ENCODE measurements at regions not wholly inside any gene's neighbourhood (a gene's known extent, or its start where the extent isn't known, plus 50 kb on each side); places are given as distances from the start of the nearest gene placed in this dataset.

- Histone ChIP-seq H3K27ac (replicated peaks in 1 of 4) (no peak overlapping the region), H3K4me3 (no peak overlapping the region), H3K4me1 (no peaks in the 10 kb centered on the region), H3K9me3 (no peaks in the 10 kb centered on the region), H3K36me3 (no peaks in the 10 kb centered on the region), H3K27me3 (no peaks in the 10 kb centered on the region)
- intact Hi-C loops (cut with DNase I), result no loop called here
- no peak for TF ChIP-seq CTCF (IDR thresholded peaks at IDR 0.05)
- TF ChIP-seq POLR2AphosphoS5 (IDR thresholded peaks at IDR 0.05), result no peak
- TF ChIP-seq EP300 (IDR thresholded peaks at IDR 0.05), result no peak
- TF ChIP-seq POLR2A (IDR thresholded peaks at IDR 0.05; ENCODE audit: low read depth), result no peak
- WGBS, result 82% methylated on average over 3 of the region's 3 CpGs
- no peak for DNase-seq (ENCODE audit: extremely low spot score)
Observed at GRCh38 chr2:44107974-44108373, 60.7 kb upstream of the PPM1B start.

- no peak for DNase-seq (ENCODE audit: extremely low spot score)
- Histone ChIP-seq H3K27ac (replicated peaks in 1 of 4) (no peak overlapping the region), H3K4me1 (no peaks in the 10 kb centered on the region), H3K9me3 (no peaks in the 10 kb centered on the region), H3K27me3 (no peaks in the 10 kb centered on the region), H3K4me3 (no peak overlapping the region), H3K36me3 (no peaks in the 10 kb centered on the region)
- 92% methylated on average over 3 of the region's 3 CpGs for WGBS
- TF ChIP-seq POLR2A (IDR thresholded peaks at IDR 0.05; ENCODE audit: low read depth), result no peak
- no peak for TF ChIP-seq POLR2AphosphoS5 (IDR thresholded peaks at IDR 0.05)
- TF ChIP-seq CTCF (IDR thresholded peaks at IDR 0.05), result no peak
- TF ChIP-seq EP300 (IDR thresholded peaks at IDR 0.05), result no peak
- intact Hi-C loops (cut with DNase I), result no loop called here
Observed at GRCh38 chr2:44109166-44109565, 59.5 kb upstream of the PPM1B start.

DNA sequence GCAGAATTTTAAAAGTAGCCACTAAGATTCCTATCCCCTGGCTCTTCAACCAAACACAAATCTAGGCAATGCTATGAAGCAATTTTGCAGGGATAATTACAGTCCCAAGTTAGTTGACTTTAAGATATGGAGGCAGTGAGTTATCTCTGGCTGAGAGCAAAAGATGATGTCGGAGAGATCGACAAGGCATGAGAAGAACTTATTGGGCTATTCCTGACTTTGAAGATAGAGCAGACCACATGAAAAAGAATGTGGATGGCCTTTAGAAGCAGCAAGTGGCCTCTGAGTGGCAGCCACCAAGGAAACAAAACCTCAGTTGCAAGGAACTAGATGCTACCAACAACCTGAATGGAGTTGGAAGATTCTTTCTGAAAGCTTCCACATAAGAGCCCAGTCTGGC, 58.2 kb upstream of the PPM1B start:
- Histone ChIP-seq H3K27me3 (no peaks in the 10 kb centered on the region), H3K27ac (replicated peaks in 1 of 4) (no peak overlapping the region), H3K9me3 (no peaks in the 10 kb centered on the region), H3K4me3 (no peak overlapping the region), H3K4me1 (no peaks in the 10 kb centered on the region), H3K36me3 (no peaks in the 10 kb centered on the region)
- TF ChIP-seq EP300 (IDR thresholded peaks at IDR 0.05), result no peak
- no peak for TF ChIP-seq POLR2AphosphoS5 (IDR thresholded peaks at IDR 0.05)
- TF ChIP-seq CTCF (IDR thresholded peaks at IDR 0.05), result no peak
- TF ChIP-seq POLR2A (IDR thresholded peaks at IDR 0.05; ENCODE audit: low read depth), result no peak
- no peak for DNase-seq (ENCODE audit: extremely low spot score)
- WGBS, result 55% methylated on average over 2 of the region's 2 CpGs
- intact Hi-C loops (cut with DNase I), result no loop called here

- Histone ChIP-seq H3K27me3 (no peaks in the 10 kb centered on the region), H3K36me3 (no peaks in the 10 kb centered on the region), H3K4me3 (no peak overlapping the region), H3K9me3 (no peaks in the 10 kb centered on the region), H3K4me1 (no peaks in the 10 kb centered on the region), H3K27ac (replicated peaks in 1 of 4) (no peak overlapping the region)
- intact Hi-C loops (cut with DNase I), result no loop called here
- DNase-seq (ENCODE audit: extremely low spot score), result no peak
- TF ChIP-seq EP300 (IDR thresholded peaks at IDR 0.05) (no peak), POLR2AphosphoS5 (IDR thresholded peaks at IDR 0.05) (no peak), CTCF (IDR thresholded peaks at IDR 0.05) (no peak), POLR2A (IDR thresholded peaks at IDR 0.05; ENCODE audit: low read depth) (no peak)
Observed at GRCh38 chr2:44112096-44112495, 56.6 kb upstream of the PPM1B start.

DNA sequence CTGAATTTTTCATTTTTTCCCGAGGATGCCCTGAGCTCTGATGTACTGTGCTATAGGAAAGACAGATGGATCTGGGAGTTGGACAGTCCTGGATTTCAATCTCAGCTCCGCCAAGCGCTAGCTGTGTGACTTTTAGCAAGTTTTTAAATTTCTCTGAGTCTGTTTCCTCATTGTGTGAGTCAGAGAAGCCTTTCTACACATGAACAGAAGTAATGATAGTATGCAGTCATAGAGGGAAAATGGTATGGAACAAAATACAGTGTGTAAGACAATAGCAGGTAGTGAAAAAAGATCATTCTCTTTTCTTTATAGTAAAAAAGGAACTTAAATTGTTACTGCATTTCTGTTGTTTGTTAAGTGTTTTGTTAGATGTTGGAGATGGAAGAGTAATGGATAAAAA, 52.4 kb upstream of the PPM1B start:
- no peak overlapping the region for H3K4me3 ChIP-seq
- no peaks in the 10 kb centered on the region for H3K4me1 ChIP-seq
- TF ChIP-seq POLR2AphosphoS5 (IDR thresholded peaks at IDR 0.05), result no peak
- no peak for TF ChIP-seq EP300 (IDR thresholded peaks at IDR 0.05)
- TF ChIP-seq POLR2A (IDR thresholded peaks at IDR 0.05; ENCODE audit: low read depth), result no peak
- TF ChIP-seq CTCF (IDR thresholded peaks at IDR 0.05), result no peak
- WGBS, result 88% methylated on average over 3 of the region's 3 CpGs
- H3K9me3 ChIP-seq, result no peaks in the 10 kb centered on the region
- H3K27me3 ChIP-seq, result no peaks in the 10 kb centered on the region
- DNase-seq (ENCODE audit: extremely low spot score), result no peak
- no peaks in the 10 kb centered on the region for H3K36me3 ChIP-seq
- intact Hi-C loops (cut with DNase I), result no loop called here
- no peak overlapping the region for H3K27ac ChIP-seq (replicated peaks in 1 of 4)

Measured in esophagus muscularis mucosa (tissue), 4 donors.